Left ventricle myocardium inferior (tissue), 1 donor: ENCODE measurements at regions not wholly inside any gene's neighbourhood (a gene's known extent, or its start where the extent isn't known, plus 50 kb on each side); places are given as distances from the start of the nearest gene placed in this dataset.

Source experiments
- DNase-seq: peaks from one replicate; pipeline ENCODE4 v3.0.0-alpha.2; 2020
- H3K27ac ChIP-seq: fragments of 200-600 bp; replicated peaks from 2 replicates; pipeline ENCODE4 v1.8.0; 2021
- H3K27me3 ChIP-seq: fragments of 200-600 bp; 2 replicates; pipeline ENCODE4 v1.8.0; 2021; ENCODE audit warnings: low read depth
- H3K36me3 ChIP-seq: fragments of 200-600 bp; 2 replicates; pipeline ENCODE4 v1.8.0; 2021
- H3K4me1 ChIP-seq: fragments of 200-600 bp; 2 replicates; pipeline ENCODE4 v1.8.0; 2021
- H3K4me3 ChIP-seq: fragments of 200-600 bp; 2 replicates; pipeline ENCODE4 v1.8.0; 2021; ENCODE audit warnings: mild to moderate bottlenecking, moderate library complexity
- H3K9me3 ChIP-seq: fragments of 200-600 bp; replicated peaks from 2 replicates; pipeline ENCODE4 v1.8.0; 2021
- intact Hi-C: fragments of 100-400 bp; cut with micrococcal nuclease; formaldehyde crosslinking; loops from one replicate; pipeline ENCODE4 v1.11.0; 2022
- TF ChIP-seq, protein P1 (sequence below): fragments of 200-600 bp; IDR thresholded peaks from 2 replicates; pipeline ENCODE4 v1.8.0; 2021; ENCODE audit warnings: antibody characterized with exemption, mild to moderate bottlenecking, borderline replicate concordance
- donor health status: DM: no; HTN: yes; CAD: no; lungs with severe emphysema.

DNA sequence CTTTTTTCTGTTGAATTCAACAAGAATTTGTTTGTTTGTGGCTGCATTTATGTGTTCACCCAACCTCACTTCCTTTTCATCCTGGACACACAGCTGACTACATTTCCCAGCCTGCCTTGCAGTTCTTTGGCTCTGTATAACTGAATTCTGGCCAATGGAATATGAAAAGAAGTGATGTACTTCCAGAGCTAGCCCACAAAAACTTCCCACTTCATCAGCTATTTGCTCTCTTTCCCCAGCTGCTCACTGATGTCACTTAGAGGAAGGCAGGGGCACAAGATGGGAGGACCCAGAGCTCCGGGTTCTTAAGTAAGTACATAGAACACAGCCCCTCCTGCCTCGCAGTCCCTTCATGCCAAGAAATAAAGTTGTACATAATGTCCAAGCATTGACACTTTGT, 235.0 kb upstream of the FGGY start:
- intact Hi-C loops: no loop called here
- H3K36me3 ChIP-seq: no peaks in the 10 kb centered on the region
- TF ChIP-seq, protein P1, sequence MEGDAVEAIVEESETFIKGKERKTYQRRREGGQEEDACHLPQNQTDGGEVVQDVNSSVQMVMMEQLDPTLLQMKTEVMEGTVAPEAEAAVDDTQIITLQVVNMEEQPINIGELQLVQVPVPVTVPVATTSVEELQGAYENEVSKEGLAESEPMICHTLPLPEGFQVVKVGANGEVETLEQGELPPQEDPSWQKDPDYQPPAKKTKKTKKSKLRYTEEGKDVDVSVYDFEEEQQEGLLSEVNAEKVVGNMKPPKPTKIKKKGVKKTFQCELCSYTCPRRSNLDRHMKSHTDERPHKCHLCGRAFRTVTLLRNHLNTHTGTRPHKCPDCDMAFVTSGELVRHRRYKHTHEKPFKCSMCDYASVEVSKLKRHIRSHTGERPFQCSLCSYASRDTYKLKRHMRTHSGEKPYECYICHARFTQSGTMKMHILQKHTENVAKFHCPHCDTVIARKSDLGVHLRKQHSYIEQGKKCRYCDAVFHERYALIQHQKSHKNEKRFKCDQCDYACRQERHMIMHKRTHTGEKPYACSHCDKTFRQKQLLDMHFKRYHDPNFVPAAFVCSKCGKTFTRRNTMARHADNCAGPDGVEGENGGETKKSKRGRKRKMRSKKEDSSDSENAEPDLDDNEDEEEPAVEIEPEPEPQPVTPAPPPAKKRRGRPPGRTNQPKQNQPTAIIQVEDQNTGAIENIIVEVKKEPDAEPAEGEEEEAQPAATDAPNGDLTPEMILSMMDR: no peak
- H3K27me3 ChIP-seq: no peaks in the 10 kb centered on the region
- DNase-seq: peak; percentile 65
- peak overlapping the region; percentile 88 for H3K27ac ChIP-seq
- H3K4me1 ChIP-seq: peaks cover 41% of the 10 kb centered on the region
- peak overlapping the region; percentile 55 for H3K4me3 ChIP-seq
- H3K9me3 ChIP-seq: no peaks in the 10 kb centered on the region

DNA sequence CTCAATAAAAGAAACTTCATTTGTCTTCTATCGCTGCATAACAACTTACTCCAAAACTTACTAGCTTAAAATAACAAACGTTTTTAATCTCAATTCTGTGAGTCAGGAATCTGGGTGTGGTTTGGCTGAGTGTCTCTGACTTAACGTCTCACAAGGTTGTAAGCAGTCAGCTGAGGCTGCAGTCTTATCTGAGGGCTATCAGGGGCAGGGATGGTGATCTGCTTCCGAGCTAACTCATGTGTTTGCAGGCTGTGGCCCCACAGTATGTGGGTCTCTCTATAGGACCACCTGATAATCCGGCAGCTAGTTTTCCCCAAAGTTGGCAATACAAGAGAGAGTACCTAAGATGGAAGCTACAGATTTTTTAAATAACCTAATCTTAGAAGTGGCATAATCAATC, 234.2 kb upstream of the FGGY start:
- H3K4me3 ChIP-seq: peak overlapping the region; percentile 55

GRCh38 chr1:59063501-59063900, 233.4 kb upstream of the FGGY start:
- Histone ChIP-seq H3K36me3 (no peaks in the 10 kb centered on the region), H3K9me3 (no peaks in the 10 kb centered on the region), H3K4me3 (no peak overlapping the region), H3K27me3 (no peaks in the 10 kb centered on the region), H3K27ac (peak overlapping the region; percentile 88), H3K4me1 (peaks cover 26% of the 10 kb centered on the region)
- TF ChIP-seq, protein P1: no peak
- intact Hi-C loops: no loop called here
- DNase-seq: no peak

More for the DNA sequence above, 234.2 kb upstream of the FGGY start:
- TF ChIP-seq, protein P1: no peak
- H3K9me3 ChIP-seq: no peaks in the 10 kb centered on the region
- H3K4me1 ChIP-seq: peaks cover 32% of the 10 kb centered on the region
- no peaks in the 10 kb centered on the region for H3K36me3 ChIP-seq
- H3K27ac ChIP-seq: peak overlapping the region; percentile 88
- intact Hi-C loops: no loop called here
- no peaks in the 10 kb centered on the region for H3K27me3 ChIP-seq
- DNase-seq: no peak

GRCh38 chr1:59064592-59064991, 232.3 kb upstream of the FGGY start:
- DNase-seq: no peak
- Histone ChIP-seq H3K27ac (no peak overlapping the region), H3K36me3 (no peaks in the 10 kb centered on the region), H3K4me3 (no peak overlapping the region), H3K9me3 (no peaks in the 10 kb centered on the region), H3K4me1 (peaks cover 26% of the 10 kb centered on the region), H3K27me3 (no peaks in the 10 kb centered on the region)
- TF ChIP-seq, protein P1: no peak
- intact Hi-C loops: no loop called here

- Histone ChIP-seq H3K36me3 (no peaks in the 10 kb centered on the region), H3K4me1 (peaks cover 30% of the 10 kb centered on the region), H3K27ac (no peak overlapping the region), H3K27me3 (no peaks in the 10 kb centered on the region), H3K9me3 (no peaks in the 10 kb centered on the region), H3K4me3 (no peak overlapping the region)
- intact Hi-C loops: no loop called here
- TF ChIP-seq, protein P1: no peak
- DNase-seq: no peak
Observed at GRCh38 chr1:59066236-59066635, 230.7 kb upstream of the FGGY start.

DNA sequence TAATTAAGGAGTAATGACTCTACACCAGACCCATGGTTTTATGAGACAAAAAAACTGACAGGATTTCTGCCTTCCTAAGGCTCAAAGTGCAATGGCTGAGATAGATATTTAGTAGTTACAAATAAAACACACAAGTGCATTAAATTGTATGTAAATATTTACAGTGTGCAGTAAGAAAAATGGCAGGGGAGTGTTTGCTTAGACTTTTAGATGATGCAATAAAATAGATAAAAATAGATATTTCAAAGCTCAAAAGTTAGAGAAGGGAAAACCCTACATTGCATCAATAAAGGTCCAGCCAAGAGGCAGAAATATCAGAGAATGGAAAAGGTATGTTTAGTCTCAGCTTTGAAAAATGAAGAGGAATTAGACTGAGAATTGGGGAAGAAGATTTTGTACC, 226.3 kb upstream of the FGGY start:
- no peak overlapping the region for H3K4me3 ChIP-seq
- no peaks in the 10 kb centered on the region for H3K27me3 ChIP-seq
- no peak for DNase-seq
- H3K27ac ChIP-seq: no peak overlapping the region
- TF ChIP-seq, protein P1: no peak
- H3K4me1 ChIP-seq: peaks cover 7% of the 10 kb centered on the region
- H3K9me3 ChIP-seq: no peaks in the 10 kb centered on the region
- H3K36me3 ChIP-seq: no peaks in the 10 kb centered on the region
- intact Hi-C loops: no loop called here
